ENCODE measurements at regions not wholly inside any gene's neighbourhood (a gene's known extent, or its start where the extent isn't known, plus 50 kb on each side); places are given as distances from the start of the nearest gene placed in this dataset.
"Not testable (repeated sequence)": the region's sequence is repeated elsewhere in the genome, so short reads cannot be mapped to it uniquely, and the experiment has no call there.

GRCh38 chr3:164080208-164080607, 998.1 kb downstream of the SI start:
- Mint-ChIP-seq H3K27me3 (no peaks in the 10 kb centered on the region), H3K4me3 (no peak overlapping the region), H3K9me3 (peaks cover 13% of the 10 kb centered on the region), H3K27ac (no peak overlapping the region), H3K4me1 (ENCODE audit: low read depth in 2 of 2) (no peaks in the 10 kb centered on the region), H3K36me3 (peaks cover 4% of the 10 kb centered on the region)
- DNase-seq (ENCODE audit: low spot score) (no peak), ATAC-seq (no peak)

- no peaks in the 10 kb centered on the region for H3K4me1 Mint-ChIP-seq (ENCODE audit: low read depth in 2 of 2)
- no peak for ATAC-seq
- H3K27ac Mint-ChIP-seq: no peak overlapping the region
- no peaks in the 10 kb centered on the region for H3K27me3 Mint-ChIP-seq
- DNase-seq (ENCODE audit: low spot score): no peak
- H3K4me3 Mint-ChIP-seq: no peak overlapping the region
- H3K36me3 Mint-ChIP-seq: peaks cover 6% of the 10 kb centered on the region
- H3K9me3 Mint-ChIP-seq: peaks cover 20% of the 10 kb centered on the region
Observed at GRCh38 chr3:164064298-164064697, 1014.0 kb downstream of the SI start.

GRCh38 chr3:164060923-164061322, 1017.4 kb downstream of the SI start:
- Mint-ChIP-seq H3K36me3 (peaks cover 6% of the 10 kb centered on the region), H3K9me3 (peaks cover 25% of the 10 kb centered on the region), H3K4me3 (no peak overlapping the region), H3K27ac (no peak overlapping the region), H3K4me1 (ENCODE audit: low read depth in 2 of 2) (no peaks in the 10 kb centered on the region), H3K27me3 (no peaks in the 10 kb centered on the region)
- DNase-seq (ENCODE audit: low spot score) (no peak), ATAC-seq (no peak)

- H3K36me3 Mint-ChIP-seq: no peaks in the 10 kb centered on the region
- DNase-seq (ENCODE audit: low spot score) (no peak), ATAC-seq (no peak)
- no peak overlapping the region for H3K4me3 Mint-ChIP-seq
- H3K27ac Mint-ChIP-seq: no peak overlapping the region
- no peaks in the 10 kb centered on the region for H3K27me3 Mint-ChIP-seq
- no peaks in the 10 kb centered on the region for H3K4me1 Mint-ChIP-seq (ENCODE audit: low read depth in 2 of 2)
- peaks cover 7% of the 10 kb centered on the region for H3K9me3 Mint-ChIP-seq
Observed at GRCh38 chr3:164049847-164050246, 1028.4 kb downstream of the SI start.

- H3K4me3 Mint-ChIP-seq: no peak overlapping the region
- no peaks in the 10 kb centered on the region for H3K36me3 Mint-ChIP-seq
Observed at GRCh38 chr3:164048451-164048850, 1029.8 kb downstream of the SI start.

GRCh38 chr3:164040991-164041390, 1037.3 kb downstream of the SI start:
- Mint-ChIP-seq H3K4me3 (no peak overlapping the region), H3K4me1 (ENCODE audit: low read depth in 2 of 2) (no peaks in the 10 kb centered on the region), H3K9me3 (peaks cover 13% of the 10 kb centered on the region), H3K27me3 (no peaks in the 10 kb centered on the region), H3K36me3 (no peaks in the 10 kb centered on the region), H3K27ac (no peak overlapping the region)
- ATAC-seq: no peak
- no peak for DNase-seq (ENCODE audit: low spot score)

More at GRCh38 chr3:164048451-164048850, 1029.8 kb downstream of the SI start:
- ATAC-seq (no peak), DNase-seq (ENCODE audit: low spot score) (no peak)
- Mint-ChIP-seq H3K9me3 (peaks cover 9% of the 10 kb centered on the region), H3K27me3 (no peaks in the 10 kb centered on the region), H3K27ac (no peak overlapping the region), H3K4me1 (ENCODE audit: low read depth in 2 of 2) (no peaks in the 10 kb centered on the region)

- Mint-ChIP-seq H3K36me3 (peaks cover 13% of the 10 kb centered on the region), H3K4me3 (no peak overlapping the region), H3K4me1 (ENCODE audit: low read depth in 2 of 2) (no peaks in the 10 kb centered on the region), H3K9me3 (peaks cover 8% of the 10 kb centered on the region), H3K27me3 (no peaks in the 10 kb centered on the region), H3K27ac (no peak overlapping the region)
- ATAC-seq (no peak), DNase-seq (ENCODE audit: low spot score) (no peak)
Observed at GRCh38 chr3:164030194-164030593, 1048.1 kb downstream of the SI start.

GRCh38 chr3:164024786-164025185, 1053.5 kb downstream of the SI start:
- H3K4me3 Mint-ChIP-seq: no peak overlapping the region
- H3K27ac Mint-ChIP-seq: no peak overlapping the region
- H3K9me3 Mint-ChIP-seq: peaks cover 10% of the 10 kb centered on the region
- H3K27me3 Mint-ChIP-seq: no peaks in the 10 kb centered on the region
- H3K4me1 Mint-ChIP-seq (ENCODE audit: low read depth in 2 of 2): no peaks in the 10 kb centered on the region
- DNase-seq (ENCODE audit: low spot score) (no peak), ATAC-seq (no peak)
- peaks cover 4% of the 10 kb centered on the region for H3K36me3 Mint-ChIP-seq

- Mint-ChIP-seq H3K4me3 (no peak overlapping the region), H3K36me3 (no peaks in the 10 kb centered on the region), H3K27ac (no peak overlapping the region), H3K4me1 (ENCODE audit: low read depth in 2 of 2) (no peaks in the 10 kb centered on the region), H3K27me3 (no peaks in the 10 kb centered on the region), H3K9me3 (peaks cover 10% of the 10 kb centered on the region)
- DNase-seq (ENCODE audit: low spot score): no peak
- no peak for ATAC-seq
Observed at GRCh38 chr3:164023480-164023879, 1054.8 kb downstream of the SI start.

GRCh38 chr3:164018500-164018899, 1059.8 kb downstream of the SI start:
- H3K27me3 Mint-ChIP-seq: no peaks in the 10 kb centered on the region
- H3K9me3 Mint-ChIP-seq: no peaks in the 10 kb centered on the region
- ATAC-seq (no peak), DNase-seq (ENCODE audit: low spot score) (no peak)
- H3K36me3 Mint-ChIP-seq: no peaks in the 10 kb centered on the region
- H3K4me1 Mint-ChIP-seq (ENCODE audit: low read depth in 2 of 2): no peaks in the 10 kb centered on the region
- H3K4me3 Mint-ChIP-seq: no peak overlapping the region
- H3K27ac Mint-ChIP-seq: no peak overlapping the region

GRCh38 chr3:164007765-164008164, 1070.5 kb downstream of the SI start:
- ATAC-seq (no peak), DNase-seq (ENCODE audit: low spot score) (no peak)
- no peak overlapping the region for H3K4me3 Mint-ChIP-seq
- no peak overlapping the region for H3K27ac Mint-ChIP-seq
- no peaks in the 10 kb centered on the region for H3K4me1 Mint-ChIP-seq (ENCODE audit: low read depth in 2 of 2)
- no peaks in the 10 kb centered on the region for H3K27me3 Mint-ChIP-seq
- peaks cover 8% of the 10 kb centered on the region for H3K9me3 Mint-ChIP-seq
- no peaks in the 10 kb centered on the region for H3K36me3 Mint-ChIP-seq

GRCh38 chr3:164004205-164004604, 1074.1 kb downstream of the SI start:
- no peak for ATAC-seq
- DNase-seq (ENCODE audit: low spot score): no peak
- Mint-ChIP-seq H3K27me3 (no peaks in the 10 kb centered on the region), H3K4me3 (no peak overlapping the region), H3K4me1 (ENCODE audit: low read depth in 2 of 2) (no peaks in the 10 kb centered on the region), H3K36me3 (no peaks in the 10 kb centered on the region), H3K27ac (no peak overlapping the region), H3K9me3 (peaks cover 9% of the 10 kb centered on the region)

GRCh38 chr3:164003016-164003415, 1075.3 kb downstream of the SI start:
- H3K36me3 Mint-ChIP-seq, ATAC-seq, H3K27ac Mint-ChIP-seq: not testable (repeated sequence)

GRCh38 chr3:163983940-163984339, 1094.4 kb downstream of the SI start:
- Mint-ChIP-seq H3K4me3 (no peak overlapping the region), H3K27ac (no peak overlapping the region), H3K4me1 (ENCODE audit: low read depth in 2 of 2) (no peaks in the 10 kb centered on the region), H3K36me3 (no peaks in the 10 kb centered on the region), H3K27me3 (no peaks in the 10 kb centered on the region), H3K9me3 (peaks cover 11% of the 10 kb centered on the region)
- ATAC-seq (no peak), DNase-seq (ENCODE audit: low spot score) (no peak)

More at GRCh38 chr3:164003016-164003415, 1075.3 kb downstream of the SI start:
- DNase-seq (ENCODE audit: low spot score); H3K4me3 Mint-ChIP-seq; H3K4me1 Mint-ChIP-seq (ENCODE audit: low read depth in 2 of 2); H3K27me3 Mint-ChIP-seq: not testable (repeated sequence)
- H3K9me3 Mint-ChIP-seq: peaks cover 13% of the 10 kb centered on the region

GRCh38 chr3:163971861-163972260, 1106.4 kb downstream of the SI start:
- no peak for DNase-seq (ENCODE audit: low spot score)
- ATAC-seq: no peak
- no peaks in the 10 kb centered on the region for H3K36me3 Mint-ChIP-seq
- H3K27me3 Mint-ChIP-seq: no peaks in the 10 kb centered on the region
- peaks cover 10% of the 10 kb centered on the region for H3K9me3 Mint-ChIP-seq
- H3K27ac Mint-ChIP-seq: no peak overlapping the region
- H3K4me1 Mint-ChIP-seq (ENCODE audit: low read depth in 2 of 2): no peaks in the 10 kb centered on the region
- no peak overlapping the region for H3K4me3 Mint-ChIP-seq

Measured in natural killer cell treated with Interleukin-12 subunit alpha and Interleukin-12 subunit beta and Interleukin-15 and Interleukin-18, amount 100 ng/mL, for 72 hours (primary cell).